Tongue (tissue), 1 donor: ENCODE measurements at regions not wholly inside any gene's neighbourhood (a gene's known extent, or its start where the extent isn't known, plus 50 kb on each side); places are given as distances from the start of the nearest gene placed in this dataset. TPM values are rescaled to one million over a fixed set of nuclear protein-coding genes. Genes with fewer than 3 reads are reported as not detected.

ENCODE experiments used
- small RNA-seq: library from RNA; depleted of rRNA; stranded (forward); fragments of <200 nt; gene quantifications from one replicate; pipeline ENCODE3, GENCODE V24; 2014; ENCODE audit warnings: low replicate concordance

Small RNA genes in the stretch of these regions (small RNA-seq; reads per million reads assigned to genes)
- gene RF00322 (not detected), gene RNU6-99P (not detected)
